ENCODE measurements at regions not wholly inside any gene's neighbourhood (a gene's known extent, or its start where the extent isn't known, plus 50 kb on each side); places are given as distances from the start of the nearest gene placed in this dataset.

GRCh38 chr4:146022541-146022940, 83.9 kb upstream of the ZNF827 start:
- no peak for DNase-seq

GRCh38 chr4:146018247-146018646, 79.6 kb upstream of the ZNF827 start:
- DNase-seq: no peak

- DNase-seq: no peak
Measured at GRCh38 chr4:146004730-146005129, 66.1 kb upstream of the ZNF827 start.

- DNase-seq: no peak
Measured at GRCh38 chr4:145988628-145989027, 50.0 kb upstream of the ZNF827 start.
